Sigmoid colon (tissue), 4 donors: ENCODE measurements at regions not wholly inside any gene's neighbourhood (a gene's known extent, or its start where the extent isn't known, plus 50 kb on each side); places are given as distances from the start of the nearest gene placed in this dataset.

Experiments used
- CTCF ChIP-seq, 4 experiments: fragments of 450-650 bp in 3 of 4; fragments of 200-600 bp in 1 of 4; IDR thresholded peaks; one replicate each; pipeline ENCODE4 v1.5.1; 2016 to 2019; ENCODE audit warnings: antibody characterized with exemption in 4 of 4, mild to moderate bottlenecking in 3 of 4, moderate library complexity in 2 of 4
- POLR2A ChIP-seq, 2 donors: fragments of 450-650 bp; IDR thresholded peaks; one replicate each; pipeline ENCODE4 v1.6.1; 2016; ENCODE audit warnings: antibody characterized with exemption in 2 of 2, mild to moderate bottlenecking in 2 of 2, moderate library complexity in 2 of 2
- POLR2AphosphoS5 ChIP-seq, 4 donors: sonication (generic); formaldehyde crosslinking; IDR thresholded peaks; one replicate each; pipeline ENCODE4 v1.6.1; 2017; ENCODE audit warnings: antibody characterized with exemption in 4 of 4

- TF ChIP-seq POLR2A (IDR thresholded peaks at IDR 0.05) = no peak
- TF ChIP-seq CTCF (IDR thresholded peaks at IDR 0.05) = no peak
- TF ChIP-seq POLR2AphosphoS5 (IDR thresholded peaks at IDR 0.05) = no peak
Measured at GRCh38 chr14:57061009-57061711, 207.5 kb downstream of the EXOC5 start.
